Ishikawa (cell line): ENCODE measurements at regions not wholly inside any gene's neighbourhood (a gene's known extent, or its start where the extent isn't known, plus 50 kb on each side); places are given as distances from the start of the nearest gene placed in this dataset.

Experiments used
- CREB1 ChIP-seq: IDR thresholded peaks from 2 replicates; pipeline ENCODE4 v1.6.1; 2012; ENCODE audit warnings: low read depth
- FOXM1 ChIP-seq: IDR thresholded peaks from 2 replicates; pipeline ENCODE4 v1.6.1; 2012; ENCODE audit warnings: low read depth, borderline replicate concordance
- NFIC ChIP-seq: IDR thresholded peaks from 2 replicates; pipeline ENCODE4 v1.6.1; 2012
- RAD21 ChIP-seq: IDR thresholded peaks from 2 replicates; pipeline ENCODE4 v1.6.1; 2012; ENCODE audit warnings: low read depth
- TCF12 ChIP-seq: IDR thresholded peaks from 2 replicates; pipeline ENCODE4 v1.6.1; 2012; ENCODE audit warnings: low read depth
- TF ChIP-seq, protein P1 (sequence below): IDR thresholded peaks from 2 replicates; pipeline ENCODE4 v1.6.1; 2012
- TF ChIP-seq, protein P2 (sequence below): IDR thresholded peaks from 2 replicates; pipeline ENCODE4 v1.6.1; 2012; ENCODE audit warnings: low read depth, mild to moderate bottlenecking

DNA sequence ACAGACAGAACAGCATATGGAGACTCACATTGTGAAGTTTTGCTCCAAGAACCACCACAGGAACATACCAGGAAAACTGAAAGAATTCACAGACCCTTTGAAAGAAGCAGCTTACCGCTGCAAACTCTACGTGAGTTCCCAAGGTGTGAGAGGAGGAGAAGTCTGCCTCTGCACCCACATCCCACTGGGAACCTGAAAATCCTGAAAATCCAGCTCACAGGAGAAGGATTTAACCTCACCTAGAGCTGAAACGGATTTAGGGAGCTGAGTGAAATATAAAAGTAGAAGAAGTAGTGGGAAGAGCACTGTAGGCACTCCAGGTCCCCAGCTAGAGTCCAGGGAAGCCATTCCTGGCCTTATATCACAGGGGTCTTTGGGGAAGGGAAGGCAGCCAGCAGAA lies 80.0 kb downstream of the FHIP1A start:
- TF ChIP-seq TCF12 (no peak), CREB1 (no peak), NFIC (no peak), RAD21 (no peak), FOXM1 (no peak)
- TF ChIP-seq, protein P1, sequence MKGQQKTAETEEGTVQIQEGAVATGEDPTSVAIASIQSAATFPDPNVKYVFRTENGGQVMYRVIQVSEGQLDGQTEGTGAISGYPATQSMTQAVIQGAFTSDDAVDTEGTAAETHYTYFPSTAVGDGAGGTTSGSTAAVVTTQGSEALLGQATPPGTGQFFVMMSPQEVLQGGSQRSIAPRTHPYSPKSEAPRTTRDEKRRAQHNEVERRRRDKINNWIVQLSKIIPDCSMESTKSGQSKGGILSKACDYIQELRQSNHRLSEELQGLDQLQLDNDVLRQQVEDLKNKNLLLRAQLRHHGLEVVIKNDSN = no peak
- TF ChIP-seq, protein P2, sequence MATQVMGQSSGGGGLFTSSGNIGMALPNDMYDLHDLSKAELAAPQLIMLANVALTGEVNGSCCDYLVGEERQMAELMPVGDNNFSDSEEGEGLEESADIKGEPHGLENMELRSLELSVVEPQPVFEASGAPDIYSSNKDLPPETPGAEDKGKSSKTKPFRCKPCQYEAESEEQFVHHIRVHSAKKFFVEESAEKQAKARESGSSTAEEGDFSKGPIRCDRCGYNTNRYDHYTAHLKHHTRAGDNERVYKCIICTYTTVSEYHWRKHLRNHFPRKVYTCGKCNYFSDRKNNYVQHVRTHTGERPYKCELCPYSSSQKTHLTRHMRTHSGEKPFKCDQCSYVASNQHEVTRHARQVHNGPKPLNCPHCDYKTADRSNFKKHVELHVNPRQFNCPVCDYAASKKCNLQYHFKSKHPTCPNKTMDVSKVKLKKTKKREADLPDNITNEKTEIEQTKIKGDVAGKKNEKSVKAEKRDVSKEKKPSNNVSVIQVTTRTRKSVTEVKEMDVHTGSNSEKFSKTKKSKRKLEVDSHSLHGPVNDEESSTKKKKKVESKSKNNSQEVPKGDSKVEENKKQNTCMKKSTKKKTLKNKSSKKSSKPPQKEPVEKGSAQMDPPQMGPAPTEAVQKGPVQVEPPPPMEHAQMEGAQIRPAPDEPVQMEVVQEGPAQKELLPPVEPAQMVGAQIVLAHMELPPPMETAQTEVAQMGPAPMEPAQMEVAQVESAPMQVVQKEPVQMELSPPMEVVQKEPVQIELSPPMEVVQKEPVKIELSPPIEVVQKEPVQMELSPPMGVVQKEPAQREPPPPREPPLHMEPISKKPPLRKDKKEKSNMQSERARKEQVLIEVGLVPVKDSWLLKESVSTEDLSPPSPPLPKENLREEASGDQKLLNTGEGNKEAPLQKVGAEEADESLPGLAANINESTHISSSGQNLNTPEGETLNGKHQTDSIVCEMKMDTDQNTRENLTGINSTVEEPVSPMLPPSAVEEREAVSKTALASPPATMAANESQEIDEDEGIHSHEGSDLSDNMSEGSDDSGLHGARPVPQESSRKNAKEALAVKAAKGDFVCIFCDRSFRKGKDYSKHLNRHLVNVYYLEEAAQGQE = no peak
